ENCODE measurements at regions not wholly inside any gene's neighbourhood (a gene's known extent, or its start where the extent isn't known, plus 50 kb on each side); places are given as distances from the start of the nearest gene placed in this dataset.

- TF ChIP-seq, protein P1, sequence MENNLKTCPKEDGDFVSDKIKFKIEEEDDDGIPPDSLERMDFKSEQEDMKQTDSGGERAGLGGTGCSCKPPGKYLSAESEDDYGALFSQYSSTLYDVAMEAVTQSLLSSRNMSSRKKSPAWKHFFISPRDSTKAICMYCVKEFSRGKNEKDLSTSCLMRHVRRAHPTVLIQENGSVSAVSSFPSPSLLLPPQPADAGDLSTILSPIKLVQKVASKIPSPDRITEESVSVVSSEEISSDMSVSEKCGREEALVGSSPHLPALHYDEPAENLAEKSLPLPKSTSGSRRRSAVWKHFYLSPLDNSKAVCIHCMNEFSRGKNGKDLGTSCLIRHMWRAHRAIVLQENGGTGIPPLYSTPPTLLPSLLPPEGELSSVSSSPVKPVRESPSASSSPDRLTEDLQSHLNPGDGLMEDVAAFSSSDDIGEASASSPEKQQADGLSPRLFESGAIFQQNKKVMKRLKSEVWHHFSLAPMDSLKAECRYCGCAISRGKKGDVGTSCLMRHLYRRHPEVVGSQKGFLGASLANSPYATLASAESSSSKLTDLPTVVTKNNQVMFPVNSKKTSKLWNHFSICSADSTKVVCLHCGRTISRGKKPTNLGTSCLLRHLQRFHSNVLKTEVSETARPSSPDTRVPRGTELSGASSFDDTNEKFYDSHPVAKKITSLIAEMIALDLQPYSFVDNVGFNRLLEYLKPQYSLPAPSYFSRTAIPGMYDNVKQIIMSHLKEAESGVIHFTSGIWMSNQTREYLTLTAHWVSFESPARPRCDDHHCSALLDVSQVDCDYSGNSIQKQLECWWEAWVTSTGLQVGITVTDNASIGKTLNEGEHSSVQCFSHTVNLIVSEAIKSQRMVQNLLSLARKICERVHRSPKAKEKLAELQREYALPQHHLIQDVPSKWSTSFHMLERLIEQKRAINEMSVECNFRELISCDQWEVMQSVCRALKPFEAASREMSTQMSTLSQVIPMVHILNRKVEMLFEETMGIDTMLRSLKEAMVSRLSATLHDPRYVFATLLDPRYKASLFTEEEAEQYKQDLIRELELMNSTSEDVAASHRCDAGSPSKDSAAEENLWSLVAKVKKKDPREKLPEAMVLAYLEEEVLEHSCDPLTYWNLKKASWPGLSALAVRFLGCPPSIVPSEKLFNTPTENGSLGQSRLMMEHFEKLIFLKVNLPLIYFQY (CRISPR knock-in tag; IDR thresholded peaks at IDR 0.05; ENCODE audit: borderline replicate concordance), result peak; percentile 39; the same call in 1 of the 2 replicates
- peak; percentile 61; the same call in 1 of the 2 replicates for TF ChIP-seq ERF (CRISPR knock-in tag; IDR thresholded peaks at IDR 0.05)
- peak; percentile 92 for TF ChIP-seq RAD21 (CRISPR knock-in tag; IDR thresholded peaks at IDR 0.05)
- no peak for TF ChIP-seq AHR (CRISPR knock-in tag; IDR thresholded peaks at IDR 0.05)
- no peak for TF ChIP-seq ATF7 (IDR thresholded peaks at IDR 0.05)
- no peak for TF ChIP-seq ATF7 (CRISPR knock-in tag; IDR thresholded peaks at IDR 0.05)
- 0 out of 2 replicates have a peak, but pooled peaks have one; percentile 46 for TF ChIP-seq ZBTB43 (CRISPR knock-in tag; conservative IDR thresholded peaks at IDR 0.05)
- 0 out of 2 replicates have a peak, but pooled peaks have one; percentile 5 for TF ChIP-seq BCL6 (CRISPR knock-in tag; IDR thresholded peaks at IDR 0.05)
- TF ChIP-seq XRCC5 (optimal IDR thresholded peaks at IDR 0.05; ENCODE audit: low read length), result peak; percentile 21
- TF ChIP-seq STAG1 (CRISPR knock-in tag; IDR thresholded peaks at IDR 0.05), result peak; percentile 79
- TF ChIP-seq CTCF (CRISPR knock-in tag; IDR thresholded peaks at IDR 0.05), result peak; percentile 75
- TF ChIP-seq YY1 (IDR thresholded peaks at IDR 0.05; ENCODE audit: insufficient read depth, insufficient replicate concordance, low read depth, low read length), result peak; percentile 43
- TF ChIP-seq UBTF (CRISPR knock-in tag; IDR thresholded peaks at IDR 0.05), result peak; percentile 30; the same call in 1 of the 2 replicates
- TF ChIP-seq ZNF331 (CRISPR knock-in tag; IDR thresholded peaks at IDR 0.05), result 0 out of 2 replicates have a peak, but pooled peaks have one; percentile 34
Measured at GRCh38 chr22:23402275-23403151, 177.6 kb downstream of the IGLL1 start (continued).
